ENCODE measurements at regions not wholly inside any gene's neighbourhood (a gene's known extent, or its start where the extent isn't known, plus 50 kb on each side); places are given as distances from the start of the nearest gene placed in this dataset.

DNA sequence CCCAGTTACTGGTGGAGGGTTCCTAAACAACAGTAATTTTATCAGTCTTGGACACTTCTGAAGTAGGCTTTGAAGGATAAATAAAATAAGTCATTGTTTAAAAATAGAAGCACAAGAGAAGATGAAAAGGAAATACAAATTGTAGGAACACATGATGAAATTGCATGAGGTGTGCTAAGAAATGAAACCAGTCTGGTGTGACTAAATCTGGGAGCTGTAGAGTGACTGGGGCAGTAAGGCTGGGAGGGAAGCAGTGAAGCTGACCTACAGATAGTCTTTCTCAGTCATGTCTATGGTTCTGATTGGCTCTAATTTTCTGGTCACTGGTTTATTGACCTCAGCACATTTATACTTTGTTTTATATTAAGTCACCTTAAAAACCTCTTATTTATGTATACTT, 139.1 kb downstream of the SLC17A6 start:
- no peak for ATAC-seq
- no peak overlapping the region for H3K27ac ChIP-seq (ENCODE audit: low read length)
- no peak for TF ChIP-seq CTCF (IDR thresholded peaks at IDR 0.05)
- no peak for TF ChIP-seq SIN3A (IDR thresholded peaks at IDR 0.05; ENCODE audit: borderline replicate concordance, insufficient read depth, low read depth, low read length)
- TF ChIP-seq, protein P1, sequence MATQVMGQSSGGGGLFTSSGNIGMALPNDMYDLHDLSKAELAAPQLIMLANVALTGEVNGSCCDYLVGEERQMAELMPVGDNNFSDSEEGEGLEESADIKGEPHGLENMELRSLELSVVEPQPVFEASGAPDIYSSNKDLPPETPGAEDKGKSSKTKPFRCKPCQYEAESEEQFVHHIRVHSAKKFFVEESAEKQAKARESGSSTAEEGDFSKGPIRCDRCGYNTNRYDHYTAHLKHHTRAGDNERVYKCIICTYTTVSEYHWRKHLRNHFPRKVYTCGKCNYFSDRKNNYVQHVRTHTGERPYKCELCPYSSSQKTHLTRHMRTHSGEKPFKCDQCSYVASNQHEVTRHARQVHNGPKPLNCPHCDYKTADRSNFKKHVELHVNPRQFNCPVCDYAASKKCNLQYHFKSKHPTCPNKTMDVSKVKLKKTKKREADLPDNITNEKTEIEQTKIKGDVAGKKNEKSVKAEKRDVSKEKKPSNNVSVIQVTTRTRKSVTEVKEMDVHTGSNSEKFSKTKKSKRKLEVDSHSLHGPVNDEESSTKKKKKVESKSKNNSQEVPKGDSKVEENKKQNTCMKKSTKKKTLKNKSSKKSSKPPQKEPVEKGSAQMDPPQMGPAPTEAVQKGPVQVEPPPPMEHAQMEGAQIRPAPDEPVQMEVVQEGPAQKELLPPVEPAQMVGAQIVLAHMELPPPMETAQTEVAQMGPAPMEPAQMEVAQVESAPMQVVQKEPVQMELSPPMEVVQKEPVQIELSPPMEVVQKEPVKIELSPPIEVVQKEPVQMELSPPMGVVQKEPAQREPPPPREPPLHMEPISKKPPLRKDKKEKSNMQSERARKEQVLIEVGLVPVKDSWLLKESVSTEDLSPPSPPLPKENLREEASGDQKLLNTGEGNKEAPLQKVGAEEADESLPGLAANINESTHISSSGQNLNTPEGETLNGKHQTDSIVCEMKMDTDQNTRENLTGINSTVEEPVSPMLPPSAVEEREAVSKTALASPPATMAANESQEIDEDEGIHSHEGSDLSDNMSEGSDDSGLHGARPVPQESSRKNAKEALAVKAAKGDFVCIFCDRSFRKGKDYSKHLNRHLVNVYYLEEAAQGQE (IDR thresholded peaks at IDR 0.05; ENCODE audit: insufficient read depth in 1 of 2, low read depth in 2 of 2, low read length in 1 of 2): no peak
- no peak for TF ChIP-seq POLR2AphosphoS5 (IDR thresholded peaks at IDR 0.05; ENCODE audit: low read depth, low read length)
- TF ChIP-seq TCF7L2 (IDR thresholded peaks at IDR 0.05; ENCODE audit: low read depth, low read length): no peak
- H3K4me3 ChIP-seq (ENCODE audit: low read depth in 2 of 2, low read length in 2 of 2): no peak overlapping the region
- in situ Hi-C loops (cut with HindIII; ENCODE audit: low pct_unique_long_range_greater_than_20kb, low sequenced_read_pairs) (no loop called here), intact Hi-C loops (cut with micrococcal nuclease; ENCODE audit: unreplicated experiment) (no loop called here)
- ChIA-PET CTCF (no interaction called here), POLR2A (no interaction called here)
- no peak for DNase-seq (ENCODE audit: low read depth, low spot score)
- no peaks in the 10 kb centered on the region for H3K4me1 ChIP-seq (ENCODE audit: control insufficient read depth, insufficient read depth, low read length)
- no peaks in the 10 kb centered on the region for H3K9me3 ChIP-seq (ENCODE audit: control insufficient read depth, insufficient read depth, low read depth, low read length)
- no peaks in the 10 kb centered on the region for H3K36me3 ChIP-seq (ENCODE audit: control insufficient read depth, insufficient read depth, low read length)
- no peaks in the 10 kb centered on the region for H3K27me3 ChIP-seq (ENCODE audit: control insufficient read depth, insufficient read depth, low read length)
- BruUV-seq (replicated peaks): no TSS peak

- no peak for TF ChIP-seq CTCF (IDR thresholded peaks at IDR 0.05)
- TF ChIP-seq, protein P1 (IDR thresholded peaks at IDR 0.05; ENCODE audit: insufficient read depth in 1 of 2, low read depth in 2 of 2, low read length in 1 of 2): no peak
- no peak for TF ChIP-seq SIN3A (IDR thresholded peaks at IDR 0.05; ENCODE audit: borderline replicate concordance, insufficient read depth, low read depth, low read length)
- no peaks in the 10 kb centered on the region for H3K36me3 ChIP-seq (ENCODE audit: control insufficient read depth, insufficient read depth, low read length)
- BruUV-seq (replicated peaks): no TSS peak
- intact Hi-C loops (cut with micrococcal nuclease; ENCODE audit: unreplicated experiment): no loop called here
- CTCF ChIA-PET: no interaction called here
- H3K4me1 ChIP-seq (ENCODE audit: control insufficient read depth, insufficient read depth, low read length): no peaks in the 10 kb centered on the region
- in situ Hi-C loops (cut with HindIII; ENCODE audit: low pct_unique_long_range_greater_than_20kb, low sequenced_read_pairs): no loop called here
- no peak overlapping the region for H3K4me3 ChIP-seq (ENCODE audit: low read depth in 2 of 2, low read length in 2 of 2)
- no peak for DNase-seq (ENCODE audit: low read depth, low spot score)
- H3K9me3 ChIP-seq (ENCODE audit: control insufficient read depth, insufficient read depth, low read depth, low read length): no peaks in the 10 kb centered on the region
- H3K27me3 ChIP-seq (ENCODE audit: control insufficient read depth, insufficient read depth, low read length): no peaks in the 10 kb centered on the region
- no peak overlapping the region for H3K27ac ChIP-seq (ENCODE audit: low read length)
- POLR2A ChIA-PET: no interaction called here
- ATAC-seq: no peak
These were observed 138.4 kb downstream of the SLC17A6 start for GRCh38 chr11:22476589-22476988.
